Suprapubic skin (tissue), 3 donors: ENCODE measurements at regions not wholly inside any gene's neighbourhood (a gene's known extent, or its start where the extent isn't known, plus 50 kb on each side); places are given as distances from the start of the nearest gene placed in this dataset.

ENCODE experiments used
- EP300 ChIP-seq: sonication (generic); formaldehyde crosslinking; IDR thresholded peaks from one replicate; pipeline ENCODE4 v1.6.1; 2017; ENCODE audit warnings: antibody characterized with exemption
- POLR2A ChIP-seq, 2 donors: fragments of 450-650 bp; IDR thresholded peaks; one replicate each; pipeline ENCODE4 v1.6.1; 2017; ENCODE audit warnings: antibody characterized with exemption in 2 of 2, mild to moderate bottlenecking in 2 of 2, moderate library complexity in 2 of 2
- TF ChIP-seq, protein P1 (sequence below), 2 donors: fragments of 200-600 bp in 1 of 2; fragments of 450-650 bp in 1 of 2; sonication (generic) in 1 of 2; IDR thresholded peaks; one replicate each; pipeline ENCODE4 v1.5.1; 2016 to 2019; ENCODE audit warnings: antibody characterized with exemption in 2 of 2, mild to moderate bottlenecking in 1 of 2, moderate library complexity in 1 of 2

GRCh38 chr13:46975173-46975572 is 78.3 kb upstream of the HTR2A start:
- TF ChIP-seq EP300: no peak
- TF ChIP-seq, protein P1, sequence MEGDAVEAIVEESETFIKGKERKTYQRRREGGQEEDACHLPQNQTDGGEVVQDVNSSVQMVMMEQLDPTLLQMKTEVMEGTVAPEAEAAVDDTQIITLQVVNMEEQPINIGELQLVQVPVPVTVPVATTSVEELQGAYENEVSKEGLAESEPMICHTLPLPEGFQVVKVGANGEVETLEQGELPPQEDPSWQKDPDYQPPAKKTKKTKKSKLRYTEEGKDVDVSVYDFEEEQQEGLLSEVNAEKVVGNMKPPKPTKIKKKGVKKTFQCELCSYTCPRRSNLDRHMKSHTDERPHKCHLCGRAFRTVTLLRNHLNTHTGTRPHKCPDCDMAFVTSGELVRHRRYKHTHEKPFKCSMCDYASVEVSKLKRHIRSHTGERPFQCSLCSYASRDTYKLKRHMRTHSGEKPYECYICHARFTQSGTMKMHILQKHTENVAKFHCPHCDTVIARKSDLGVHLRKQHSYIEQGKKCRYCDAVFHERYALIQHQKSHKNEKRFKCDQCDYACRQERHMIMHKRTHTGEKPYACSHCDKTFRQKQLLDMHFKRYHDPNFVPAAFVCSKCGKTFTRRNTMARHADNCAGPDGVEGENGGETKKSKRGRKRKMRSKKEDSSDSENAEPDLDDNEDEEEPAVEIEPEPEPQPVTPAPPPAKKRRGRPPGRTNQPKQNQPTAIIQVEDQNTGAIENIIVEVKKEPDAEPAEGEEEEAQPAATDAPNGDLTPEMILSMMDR (IDR thresholded peaks at IDR 0.05): no peak
- no peak for TF ChIP-seq POLR2A (IDR thresholded peaks at IDR 0.05)
